AG10803 (cell line): ENCODE measurements at regions not wholly inside any gene's neighbourhood (a gene's known extent, or its start where the extent isn't known, plus 50 kb on each side); places are given as distances from the start of the nearest gene placed in this dataset.

Experiments
- DNase-seq: peaks from one replicate; pipeline ENCODE4 v3.0.0; 2010; ENCODE audit warnings: low read depth
- H3K4me3 ChIP-seq: 2 replicates; pipeline ENCODE4 v1.5.1; 2011; ENCODE audit warnings: mild to moderate bottlenecking, low read length, control low read depth
- TF ChIP-seq, protein P1 (sequence below): conservative IDR thresholded peaks from 2 replicates; pipeline ENCODE4 v1.5.1; 2011; ENCODE audit warnings: mild to moderate bottlenecking, low read length, control low read depth, inconsistent platforms

DNA sequence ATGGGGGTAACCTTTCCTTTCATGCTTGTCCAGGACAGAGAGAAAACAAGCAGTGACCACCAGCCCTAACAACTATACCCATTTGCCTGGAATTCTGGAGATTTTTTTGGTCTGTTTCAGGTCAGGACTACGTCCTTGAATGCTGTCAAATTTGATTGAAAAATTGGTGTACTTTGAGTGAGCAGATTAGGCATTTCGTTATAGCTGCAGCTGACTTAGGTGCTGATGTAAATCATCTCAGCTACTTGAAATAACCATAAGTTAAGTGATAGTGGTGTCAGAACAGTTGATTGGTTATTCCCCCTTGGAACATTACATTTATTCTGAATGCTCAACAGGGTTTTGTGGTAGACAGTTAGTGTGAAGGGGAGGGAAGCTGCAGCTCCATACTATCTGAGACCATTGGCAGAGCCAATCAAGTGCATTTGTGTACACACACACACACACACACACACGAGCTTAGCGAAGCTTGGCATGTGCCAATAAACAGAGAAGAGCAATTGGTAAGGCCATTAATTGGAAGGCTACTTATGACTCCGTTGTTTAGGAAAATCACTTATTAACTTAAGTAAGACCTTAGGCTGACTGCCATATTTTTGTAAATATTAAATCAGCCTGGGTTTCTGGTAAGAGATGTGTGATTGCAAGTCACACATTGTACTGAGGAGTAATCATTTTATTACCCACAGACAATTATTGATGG lies 447.8 kb downstream of the MFSD1 start:
- TF ChIP-seq, protein P1, sequence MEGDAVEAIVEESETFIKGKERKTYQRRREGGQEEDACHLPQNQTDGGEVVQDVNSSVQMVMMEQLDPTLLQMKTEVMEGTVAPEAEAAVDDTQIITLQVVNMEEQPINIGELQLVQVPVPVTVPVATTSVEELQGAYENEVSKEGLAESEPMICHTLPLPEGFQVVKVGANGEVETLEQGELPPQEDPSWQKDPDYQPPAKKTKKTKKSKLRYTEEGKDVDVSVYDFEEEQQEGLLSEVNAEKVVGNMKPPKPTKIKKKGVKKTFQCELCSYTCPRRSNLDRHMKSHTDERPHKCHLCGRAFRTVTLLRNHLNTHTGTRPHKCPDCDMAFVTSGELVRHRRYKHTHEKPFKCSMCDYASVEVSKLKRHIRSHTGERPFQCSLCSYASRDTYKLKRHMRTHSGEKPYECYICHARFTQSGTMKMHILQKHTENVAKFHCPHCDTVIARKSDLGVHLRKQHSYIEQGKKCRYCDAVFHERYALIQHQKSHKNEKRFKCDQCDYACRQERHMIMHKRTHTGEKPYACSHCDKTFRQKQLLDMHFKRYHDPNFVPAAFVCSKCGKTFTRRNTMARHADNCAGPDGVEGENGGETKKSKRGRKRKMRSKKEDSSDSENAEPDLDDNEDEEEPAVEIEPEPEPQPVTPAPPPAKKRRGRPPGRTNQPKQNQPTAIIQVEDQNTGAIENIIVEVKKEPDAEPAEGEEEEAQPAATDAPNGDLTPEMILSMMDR: no peak
- no peak for DNase-seq

DNA sequence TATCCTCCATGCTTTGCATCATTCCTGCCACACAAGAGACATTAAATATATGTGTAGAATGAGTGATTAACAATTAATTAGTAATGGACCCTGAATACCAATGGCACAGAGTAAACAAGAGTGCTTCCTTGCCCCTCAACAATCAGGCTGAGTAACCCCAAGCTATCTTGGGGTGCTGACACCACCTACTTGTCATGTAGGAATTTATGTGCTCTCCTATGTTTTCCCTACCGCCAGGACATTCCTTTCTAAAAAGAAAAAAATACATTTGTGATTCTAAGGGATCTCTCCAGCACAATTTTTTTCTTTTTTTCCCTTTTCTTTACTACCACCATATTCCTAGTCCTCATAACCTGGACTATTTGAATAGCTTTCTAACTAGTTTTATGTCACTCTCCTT lies 449.1 kb downstream of the MFSD1 start:
- TF ChIP-seq, protein P1: no peak
- no peak overlapping the region for H3K4me3 ChIP-seq
- no peak for DNase-seq

More for the DNA sequence above, 447.8 kb downstream of the MFSD1 start:
- no peak overlapping the region for H3K4me3 ChIP-seq

DNA sequence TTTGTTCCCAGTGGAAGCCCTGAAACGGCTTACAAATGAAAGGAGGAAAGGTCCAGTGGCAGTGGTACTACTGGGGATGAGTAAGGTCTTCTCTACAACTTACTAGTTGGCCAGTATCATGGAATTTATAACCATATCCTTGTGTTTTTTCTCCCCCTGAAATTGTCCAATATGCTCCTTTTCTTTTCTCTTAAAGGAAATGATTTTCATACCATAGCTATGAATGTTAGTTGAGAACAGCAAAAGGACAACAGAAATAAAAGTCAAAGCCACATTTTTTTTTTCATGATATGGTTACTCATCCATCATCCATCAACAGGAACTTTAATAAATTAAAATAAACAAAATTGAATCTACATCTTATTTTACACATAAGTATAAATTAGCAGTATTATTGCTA lies 450.4 kb downstream of the MFSD1 start:
- H3K4me3 ChIP-seq: no peak overlapping the region
- DNase-seq: peak; percentile 76
- TF ChIP-seq, protein P1: no peak

DNA sequence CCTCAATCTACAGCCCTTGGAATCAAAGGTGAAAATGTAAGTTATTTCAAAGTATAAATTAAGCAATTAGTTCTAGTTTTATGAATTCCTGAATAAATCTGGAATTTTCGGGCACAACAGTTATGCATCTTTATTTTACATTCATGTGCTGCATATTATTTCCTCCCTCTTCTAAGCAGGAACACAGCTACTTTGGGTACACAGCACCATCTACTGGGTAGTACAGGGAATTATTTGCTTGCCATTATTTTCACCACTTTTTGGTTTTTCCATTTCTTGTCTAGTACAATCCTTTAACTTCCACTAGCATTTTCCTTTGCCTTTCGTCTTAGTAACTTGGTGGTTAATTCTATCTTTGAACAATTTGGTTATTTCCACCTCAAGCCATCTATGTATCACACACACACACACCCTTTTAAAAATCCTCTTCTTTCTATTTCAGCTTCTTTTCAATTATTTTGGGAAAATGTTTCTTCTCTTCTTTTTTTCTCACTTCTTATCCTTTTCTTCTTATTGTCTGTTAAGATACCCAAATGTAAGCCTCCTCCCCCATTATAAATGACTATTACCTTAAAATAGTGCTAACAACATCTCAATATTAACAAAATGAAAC lies 451.0 kb downstream of the MFSD1 start:
- H3K4me3 ChIP-seq: no peak overlapping the region
- peak; percentile 73 for DNase-seq
- TF ChIP-seq, protein P1: peak; percentile 82

DNA sequence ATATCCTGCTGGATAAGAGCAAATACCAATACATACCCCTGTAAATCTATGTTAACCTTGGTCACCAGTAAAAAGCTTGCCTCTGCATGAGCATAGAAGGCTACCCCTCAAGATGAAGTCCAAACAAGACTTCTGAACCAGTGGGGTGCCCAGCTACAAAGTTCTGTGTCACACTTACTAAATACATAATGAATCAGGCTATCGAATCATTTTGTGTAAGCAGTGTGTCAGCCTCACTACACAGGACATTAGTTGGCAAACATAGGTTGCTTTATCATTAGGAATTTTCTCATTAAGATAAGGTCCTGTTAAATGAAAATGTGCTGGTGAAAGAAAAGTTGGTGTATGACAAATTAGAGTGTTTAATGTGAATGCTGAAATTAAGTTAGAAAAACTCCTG lies 452.0 kb downstream of the MFSD1 start:
- no peak overlapping the region for H3K4me3 ChIP-seq
- no peak for DNase-seq
- TF ChIP-seq, protein P1: no peak

DNA sequence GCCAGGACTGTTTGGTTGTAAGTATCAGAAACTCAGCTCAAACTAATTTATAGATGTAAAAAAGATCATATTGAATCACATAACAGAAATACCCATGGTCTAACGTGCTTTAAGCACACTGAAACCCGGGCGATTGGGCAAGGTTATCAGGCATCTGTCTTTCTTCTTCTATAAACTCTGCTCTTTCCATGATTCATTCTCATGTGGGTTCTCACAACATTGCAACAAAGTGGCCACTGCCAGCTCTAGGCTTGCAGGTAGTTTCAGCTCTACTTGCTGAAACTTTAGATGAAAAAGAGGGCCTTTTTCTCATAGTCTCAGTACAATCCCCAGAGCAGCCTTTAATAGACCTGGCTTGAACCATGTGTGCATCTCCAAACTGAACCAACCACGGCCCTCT lies 456.1 kb downstream of the MFSD1 start:
- TF ChIP-seq, protein P1: no peak
- H3K4me3 ChIP-seq: no peak overlapping the region
- no peak for DNase-seq

DNA sequence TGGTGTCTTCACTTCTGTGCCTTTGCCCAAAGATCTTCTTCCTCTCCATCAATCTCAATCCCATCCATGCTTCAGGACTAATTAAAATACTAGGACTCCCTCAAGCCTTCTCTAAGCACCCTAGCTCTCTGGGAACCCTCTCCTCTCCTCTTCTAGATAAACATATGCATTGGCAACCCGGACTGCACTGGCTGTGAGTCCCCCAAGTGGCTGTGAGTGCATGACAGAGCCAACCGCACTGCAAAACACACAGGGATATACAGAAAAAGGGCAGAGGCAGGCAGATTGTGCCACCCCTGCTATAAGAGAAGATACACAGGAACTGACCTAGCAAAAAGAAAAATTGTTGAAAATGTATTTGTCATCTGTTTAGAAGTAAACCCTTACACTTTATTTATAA lies 457.1 kb downstream of the MFSD1 start:
- no peak overlapping the region for H3K4me3 ChIP-seq
- TF ChIP-seq, protein P1: no peak
- no peak for DNase-seq
